ENCODE measurements at regions not wholly inside any gene's neighbourhood (a gene's known extent, or its start where the extent isn't known, plus 50 kb on each side); places are given as distances from the start of the nearest gene placed in this dataset.

DNA sequence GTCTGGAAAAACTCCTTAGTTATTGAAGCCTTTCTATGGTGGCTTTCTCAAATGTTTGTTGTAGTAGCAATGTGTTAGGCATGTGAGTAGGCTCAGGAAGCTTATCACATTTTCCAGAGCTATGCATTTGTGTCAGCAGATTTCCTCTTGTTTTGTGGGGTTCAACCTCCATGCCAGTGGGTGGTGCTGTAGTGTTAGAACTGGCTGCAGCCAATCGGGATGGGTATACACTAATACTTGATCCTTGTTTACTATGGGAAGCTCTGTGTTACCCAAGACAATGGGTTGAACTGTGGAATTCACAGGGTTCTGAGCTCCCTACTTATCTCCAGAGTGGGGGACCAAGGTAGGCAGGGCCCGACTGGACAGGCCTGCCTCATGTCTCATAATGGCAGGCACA is 348.5 kb upstream of the ADAMTS5 start:
- Mint-ChIP-seq H3K27me3 (ENCODE audit: unreplicated experiment) (no peaks in the 10 kb centered on the region), H3K36me3 (ENCODE audit: insufficient read depth, unreplicated experiment) (no peaks in the 10 kb centered on the region), H3K4me3 (ENCODE audit: low read depth, unreplicated experiment) (no peak overlapping the region), H3K4me1 (ENCODE audit: low read depth, unreplicated experiment) (no peaks in the 10 kb centered on the region), H3K27ac (ENCODE audit: unreplicated experiment) (no peak overlapping the region), H3K9me3 (ENCODE audit: low read depth, unreplicated experiment) (no peaks in the 10 kb centered on the region)
- TF ChIP-seq, protein P1, sequence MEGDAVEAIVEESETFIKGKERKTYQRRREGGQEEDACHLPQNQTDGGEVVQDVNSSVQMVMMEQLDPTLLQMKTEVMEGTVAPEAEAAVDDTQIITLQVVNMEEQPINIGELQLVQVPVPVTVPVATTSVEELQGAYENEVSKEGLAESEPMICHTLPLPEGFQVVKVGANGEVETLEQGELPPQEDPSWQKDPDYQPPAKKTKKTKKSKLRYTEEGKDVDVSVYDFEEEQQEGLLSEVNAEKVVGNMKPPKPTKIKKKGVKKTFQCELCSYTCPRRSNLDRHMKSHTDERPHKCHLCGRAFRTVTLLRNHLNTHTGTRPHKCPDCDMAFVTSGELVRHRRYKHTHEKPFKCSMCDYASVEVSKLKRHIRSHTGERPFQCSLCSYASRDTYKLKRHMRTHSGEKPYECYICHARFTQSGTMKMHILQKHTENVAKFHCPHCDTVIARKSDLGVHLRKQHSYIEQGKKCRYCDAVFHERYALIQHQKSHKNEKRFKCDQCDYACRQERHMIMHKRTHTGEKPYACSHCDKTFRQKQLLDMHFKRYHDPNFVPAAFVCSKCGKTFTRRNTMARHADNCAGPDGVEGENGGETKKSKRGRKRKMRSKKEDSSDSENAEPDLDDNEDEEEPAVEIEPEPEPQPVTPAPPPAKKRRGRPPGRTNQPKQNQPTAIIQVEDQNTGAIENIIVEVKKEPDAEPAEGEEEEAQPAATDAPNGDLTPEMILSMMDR (IDR thresholded peaks at IDR 0.05; ENCODE audit: unreplicated experiment): no peak
- no TSS peak for BruUV-seq (replicated peaks)
- intact Hi-C loops (cut with micrococcal nuclease; ENCODE audit: unreplicated experiment): no loop called here
- DNase-seq: no peak
- CTCF ChIA-PET: no interaction called here

DNA sequence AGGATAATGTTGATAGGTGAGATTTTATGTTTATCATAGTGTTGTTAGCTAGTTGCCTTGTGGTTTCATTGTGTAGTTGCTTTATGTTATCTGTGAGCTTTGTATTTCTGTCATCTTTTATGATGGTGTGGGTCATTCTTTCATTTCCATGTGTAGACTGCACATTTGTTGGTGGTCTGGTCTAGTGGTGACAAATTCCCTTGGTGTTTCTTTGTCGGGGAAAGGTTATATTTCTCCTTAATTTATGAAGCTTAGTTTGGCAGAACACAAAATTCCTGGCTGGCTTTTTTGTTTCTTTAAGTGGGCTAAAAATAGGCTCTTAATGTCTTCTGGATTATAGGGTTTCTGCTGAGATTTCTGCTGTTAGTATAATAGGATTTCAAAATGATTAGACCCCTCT is 347.2 kb upstream of the ADAMTS5 start:
- intact Hi-C loops (cut with micrococcal nuclease; ENCODE audit: unreplicated experiment): no loop called here

DNA sequence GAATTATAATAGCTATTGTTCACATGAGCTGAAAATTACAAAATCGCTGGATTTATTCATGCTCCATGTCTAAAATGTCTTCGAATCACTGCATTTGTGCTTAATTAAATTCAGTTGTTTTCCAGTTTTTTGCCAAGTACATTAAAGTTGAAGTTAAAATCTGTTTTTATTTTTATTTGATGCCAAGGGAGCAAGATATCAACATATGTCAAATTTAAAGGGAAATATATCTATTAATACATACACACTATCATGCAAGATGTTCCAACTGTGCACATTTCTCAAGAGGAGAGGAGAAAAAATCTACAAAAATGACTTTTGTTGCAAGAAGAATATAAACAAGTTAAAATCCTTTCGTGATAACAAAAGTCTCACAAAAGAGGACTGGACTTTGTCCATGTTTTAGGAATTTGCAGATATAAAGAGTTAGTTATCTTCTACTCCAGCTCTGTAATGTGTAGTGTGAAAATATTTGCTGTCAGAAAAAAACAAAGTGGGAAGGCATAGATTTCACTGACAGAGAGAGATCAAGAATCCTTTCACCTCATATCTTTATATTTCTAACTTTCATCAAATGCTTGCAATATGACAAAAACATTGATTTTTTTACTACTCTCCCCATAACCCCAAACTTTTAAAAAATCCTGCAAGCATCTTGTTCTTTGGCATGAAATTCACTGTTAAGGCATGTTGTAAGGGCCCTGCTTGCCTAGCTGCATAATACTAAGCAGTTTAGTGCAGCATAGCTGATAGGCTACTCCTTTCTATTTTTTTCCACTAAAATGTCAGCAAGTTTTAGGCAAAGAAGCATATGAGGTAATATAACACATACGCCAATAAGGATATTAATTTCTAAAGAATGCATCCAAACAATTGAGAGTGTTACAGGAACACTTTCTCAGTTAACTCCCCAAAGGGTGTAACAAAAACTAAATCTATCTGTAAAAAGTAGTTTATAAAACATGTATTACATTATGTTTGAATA is 340.2 kb upstream of the ADAMTS5 start:
- intact Hi-C loops (cut with micrococcal nuclease; ENCODE audit: unreplicated experiment): no loop called here
- no TSS peak for BruUV-seq (replicated peaks)
- Mint-ChIP-seq H3K9me3 (ENCODE audit: low read depth, unreplicated experiment) (no peaks in the 10 kb centered on the region), H3K27ac (ENCODE audit: unreplicated experiment) (no peak overlapping the region), H3K4me1 (ENCODE audit: low read depth, unreplicated experiment) (no peaks in the 10 kb centered on the region), H3K36me3 (ENCODE audit: insufficient read depth, unreplicated experiment) (no peaks in the 10 kb centered on the region), H3K27me3 (ENCODE audit: unreplicated experiment) (no peaks in the 10 kb centered on the region), H3K4me3 (ENCODE audit: low read depth, unreplicated experiment) (no peak overlapping the region)
- CTCF ChIA-PET: no interaction called here
- TF ChIP-seq, protein P1 (IDR thresholded peaks at IDR 0.05; ENCODE audit: unreplicated experiment): no peak
- DNase-seq: no peak

More for the DNA sequence above, 347.2 kb upstream of the ADAMTS5 start:
- Mint-ChIP-seq H3K9me3 (ENCODE audit: low read depth, unreplicated experiment) (no peaks in the 10 kb centered on the region), H3K27ac (ENCODE audit: unreplicated experiment) (no peak overlapping the region), H3K27me3 (ENCODE audit: unreplicated experiment) (no peaks in the 10 kb centered on the region), H3K4me3 (ENCODE audit: low read depth, unreplicated experiment) (no peak overlapping the region), H3K4me1 (ENCODE audit: low read depth, unreplicated experiment) (no peaks in the 10 kb centered on the region), H3K36me3 (ENCODE audit: insufficient read depth, unreplicated experiment) (no peaks in the 10 kb centered on the region)
- no TSS peak for BruUV-seq (replicated peaks)
- CTCF ChIA-PET: no interaction called here
- DNase-seq: no peak
- TF ChIP-seq, protein P1 (IDR thresholded peaks at IDR 0.05; ENCODE audit: unreplicated experiment): no peak

DNA sequence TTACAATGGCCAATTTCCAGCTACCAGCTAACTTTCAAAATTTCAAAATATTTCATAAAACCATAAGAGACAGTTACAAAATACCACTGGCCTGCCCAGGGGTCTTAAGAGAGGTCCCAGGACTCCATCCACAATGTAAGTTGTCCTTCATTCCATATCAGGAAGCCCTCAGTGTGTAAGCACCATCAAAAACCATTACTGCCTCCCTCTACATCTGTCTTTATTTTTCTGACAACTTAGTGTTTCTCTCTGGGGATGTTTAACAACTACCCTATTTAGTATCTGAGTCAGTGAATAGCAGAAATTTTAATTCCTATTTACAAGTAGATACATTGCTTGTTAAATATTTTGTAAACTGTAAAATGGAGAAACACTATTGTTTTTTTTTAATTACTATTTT is 339.3 kb upstream of the ADAMTS5 start:
- no peak for DNase-seq
- intact Hi-C loops (cut with micrococcal nuclease; ENCODE audit: unreplicated experiment): no loop called here
- Mint-ChIP-seq H3K9me3 (ENCODE audit: low read depth, unreplicated experiment) (no peaks in the 10 kb centered on the region), H3K4me3 (ENCODE audit: low read depth, unreplicated experiment) (no peak overlapping the region), H3K36me3 (ENCODE audit: insufficient read depth, unreplicated experiment) (no peaks in the 10 kb centered on the region), H3K27ac (ENCODE audit: unreplicated experiment) (no peak overlapping the region), H3K4me1 (ENCODE audit: low read depth, unreplicated experiment) (no peaks in the 10 kb centered on the region), H3K27me3 (ENCODE audit: unreplicated experiment) (no peaks in the 10 kb centered on the region)
- TF ChIP-seq, protein P1 (IDR thresholded peaks at IDR 0.05; ENCODE audit: unreplicated experiment): no peak
- CTCF ChIA-PET: no interaction called here
- BruUV-seq (replicated peaks): no TSS peak
